HUES6 (cell line): ENCODE measurements at regions not wholly inside any gene's neighbourhood (a gene's known extent, or its start where the extent isn't known, plus 50 kb on each side); places are given as distances from the start of the nearest gene placed in this dataset.

Experiments
- H3K27ac ChIP-seq: 2 replicates; pipeline ENCODE4 v1.7.0; 2013; ENCODE audit warnings: low read depth, mild to moderate bottlenecking, low read length, inconsistent platforms
- H3K27me3 ChIP-seq: 2 replicates; pipeline ENCODE4 v1.6.1; 2013; ENCODE audit warnings: low read length; ENCODE audit not compliant: control insufficient read depth, insufficient read depth
- H3K36me3 ChIP-seq: 2 replicates; pipeline ENCODE4 v1.6.1; 2013; ENCODE audit warnings: low read length; ENCODE audit not compliant: control insufficient read depth, insufficient read depth
- H3K4me1 ChIP-seq: 2 replicates; pipeline ENCODE4 v1.6.1; 2013; ENCODE audit warnings: low read length; ENCODE audit not compliant: control insufficient read depth, insufficient read depth
- H3K4me3 ChIP-seq: 2 replicates; pipeline ENCODE4 v1.5.1; 2013; ENCODE audit warnings: low read depth, low read length
- H3K9ac ChIP-seq: one replicate; pipeline ENCODE4 v1.6.1; 2013; ENCODE audit warnings: mild to moderate bottlenecking, low read length
- H3K9me3 ChIP-seq: 2 replicates; pipeline ENCODE4 v1.6.1; 2013; ENCODE audit warnings: low read depth, low read length; ENCODE audit not compliant: control insufficient read depth, insufficient read depth

- Histone ChIP-seq H3K4me3 (no peak overlapping the region), H3K27ac (no peak overlapping the region), H3K27me3 (0 out of 2 replicates have a peak, but pooled peaks cover 3% of the 10 kb centered on the region), H3K4me1 (peaks cover 22% of the 10 kb centered on the region), H3K36me3 (no peaks in the 10 kb centered on the region), H3K9me3 (no peaks in the 10 kb centered on the region), H3K9ac (no peak overlapping the region)
Observed at GRCh38 chr6:15073344-15073789, 172.5 kb upstream of the JARID2 start.

- no peaks in the 10 kb centered on the region for H3K9me3 ChIP-seq
- peaks cover 26% of the 10 kb centered on the region for H3K4me1 ChIP-seq
- no peak overlapping the region for H3K27ac ChIP-seq
- H3K36me3 ChIP-seq = no peaks in the 10 kb centered on the region
- no peak overlapping the region for H3K4me3 ChIP-seq
- H3K9ac ChIP-seq = no peak overlapping the region
- H3K27me3 ChIP-seq = 0 out of 2 replicates have a peak, but pooled peaks cover 3% of the 10 kb centered on the region
Observed at GRCh38 chr6:15073883-15074465, 171.9 kb upstream of the JARID2 start.

GRCh38 chr6:15074806-15075205 is 171.1 kb upstream of the JARID2 start:
- H3K4me1 ChIP-seq = peaks cover 35% of the 10 kb centered on the region
- no peak overlapping the region for H3K27ac ChIP-seq
- no peak overlapping the region for H3K9ac ChIP-seq
- no peaks in the 10 kb centered on the region for H3K9me3 ChIP-seq
- no peak overlapping the region for H3K4me3 ChIP-seq
- 0 out of 2 replicates have a peak, but pooled peaks cover 3% of the 10 kb centered on the region for H3K27me3 ChIP-seq
- no peaks in the 10 kb centered on the region for H3K36me3 ChIP-seq

GRCh38 chr6:15076565-15076964 is 169.3 kb upstream of the JARID2 start:
- no peak overlapping the region for H3K9ac ChIP-seq

GRCh38 chr6:15077006-15077405 is 168.9 kb upstream of the JARID2 start:
- H3K27me3 ChIP-seq = no peaks in the 10 kb centered on the region
- no peak overlapping the region for H3K4me3 ChIP-seq
- H3K4me1 ChIP-seq = peaks cover 35% of the 10 kb centered on the region
- no peaks in the 10 kb centered on the region for H3K9me3 ChIP-seq
- H3K36me3 ChIP-seq = no peaks in the 10 kb centered on the region
- no peak overlapping the region for H3K9ac ChIP-seq
- 0 out of 2 replicates have a peak overlapping the region, but pooled peaks have one; percentile 62 for H3K27ac ChIP-seq

More at GRCh38 chr6:15076565-15076964, 169.3 kb upstream of the JARID2 start:
- Histone ChIP-seq H3K4me3 (no peak overlapping the region), H3K27ac (no peak overlapping the region), H3K4me1 (peaks cover 35% of the 10 kb centered on the region), H3K9me3 (no peaks in the 10 kb centered on the region), H3K27me3 (no peaks in the 10 kb centered on the region), H3K36me3 (no peaks in the 10 kb centered on the region)

GRCh38 chr6:15077961-15078360 is 167.9 kb upstream of the JARID2 start:
- H3K4me3 ChIP-seq = no peak overlapping the region
- H3K36me3 ChIP-seq = no peaks in the 10 kb centered on the region
- no peaks in the 10 kb centered on the region for H3K9me3 ChIP-seq
- no peak overlapping the region for H3K9ac ChIP-seq
- no peaks in the 10 kb centered on the region for H3K27me3 ChIP-seq
- peaks cover 35% of the 10 kb centered on the region for H3K4me1 ChIP-seq
- peak overlapping the region; percentile 62; the same call in 1 of the 2 replicates for H3K27ac ChIP-seq

GRCh38 chr6:15079288-15079817 is 166.5 kb upstream of the JARID2 start:
- Histone ChIP-seq H3K27ac (peak overlapping the region; percentile 4; the same call in 1 of the 2 replicates), H3K9ac (no peak overlapping the region), H3K4me3 (no peak overlapping the region), H3K36me3 (no peaks in the 10 kb centered on the region), H3K9me3 (no peaks in the 10 kb centered on the region), H3K4me1 (peaks cover 35% of the 10 kb centered on the region), H3K27me3 (no peaks in the 10 kb centered on the region)

GRCh38 chr6:15080895-15081294 is 165.0 kb upstream of the JARID2 start:
- Histone ChIP-seq H3K27ac (no peak overlapping the region), H3K9me3 (no peaks in the 10 kb centered on the region), H3K4me1 (peaks cover 34% of the 10 kb centered on the region), H3K9ac (no peak overlapping the region), H3K36me3 (no peaks in the 10 kb centered on the region), H3K27me3 (no peaks in the 10 kb centered on the region), H3K4me3 (no peak overlapping the region)

- H3K27ac ChIP-seq = no peak overlapping the region
- H3K4me1 ChIP-seq = peaks cover 29% of the 10 kb centered on the region
- H3K9me3 ChIP-seq = no peaks in the 10 kb centered on the region
- no peak overlapping the region for H3K9ac ChIP-seq
- H3K36me3 ChIP-seq = no peaks in the 10 kb centered on the region
- H3K4me3 ChIP-seq = no peak overlapping the region
- H3K27me3 ChIP-seq = no peaks in the 10 kb centered on the region
Observed at GRCh38 chr6:15081447-15081846, 164.4 kb upstream of the JARID2 start.

- no peaks in the 10 kb centered on the region for H3K9me3 ChIP-seq
- H3K4me1 ChIP-seq = peaks cover 17% of the 10 kb centered on the region
- no peak overlapping the region for H3K27ac ChIP-seq
- no peaks in the 10 kb centered on the region for H3K36me3 ChIP-seq
- H3K27me3 ChIP-seq = no peaks in the 10 kb centered on the region
- no peak overlapping the region for H3K9ac ChIP-seq
- H3K4me3 ChIP-seq = no peak overlapping the region
Observed at GRCh38 chr6:15082708-15083107, 163.2 kb upstream of the JARID2 start.

- H3K4me3 ChIP-seq = no peak overlapping the region
- no peaks in the 10 kb centered on the region for H3K9me3 ChIP-seq
- H3K27me3 ChIP-seq = no peaks in the 10 kb centered on the region
- H3K4me1 ChIP-seq = peaks cover 18% of the 10 kb centered on the region; the same call in 1 of the 2 replicates
- no peaks in the 10 kb centered on the region for H3K36me3 ChIP-seq
- H3K9ac ChIP-seq = no peak overlapping the region
- no peak overlapping the region for H3K27ac ChIP-seq
Observed at GRCh38 chr6:15086348-15087158, 159.3 kb upstream of the JARID2 start.
